HG03457 (cell line): ENCODE measurements at regions not wholly inside any gene's neighbourhood (a gene's known extent, or its start where the extent isn't known, plus 50 kb on each side); places are given as distances from the start of the nearest gene placed in this dataset.

ENCODE experiments used
- ATAC-seq: cut with Tn5 transposase; IDR thresholded peaks from one replicate; pipeline ENCODE4 v1.9.1; 2021; ENCODE audit warnings: moderate number of reproducible peaks; ENCODE audit not compliant: unreplicated experiment

- no peak for ATAC-seq
Observed at GRCh38 chr9:129320575-129321285, 142.7 kb upstream of the IER5L start.

- no peak for ATAC-seq
Observed at GRCh38 chr9:129319938-129320481, 141.9 kb upstream of the IER5L start.

DNA sequence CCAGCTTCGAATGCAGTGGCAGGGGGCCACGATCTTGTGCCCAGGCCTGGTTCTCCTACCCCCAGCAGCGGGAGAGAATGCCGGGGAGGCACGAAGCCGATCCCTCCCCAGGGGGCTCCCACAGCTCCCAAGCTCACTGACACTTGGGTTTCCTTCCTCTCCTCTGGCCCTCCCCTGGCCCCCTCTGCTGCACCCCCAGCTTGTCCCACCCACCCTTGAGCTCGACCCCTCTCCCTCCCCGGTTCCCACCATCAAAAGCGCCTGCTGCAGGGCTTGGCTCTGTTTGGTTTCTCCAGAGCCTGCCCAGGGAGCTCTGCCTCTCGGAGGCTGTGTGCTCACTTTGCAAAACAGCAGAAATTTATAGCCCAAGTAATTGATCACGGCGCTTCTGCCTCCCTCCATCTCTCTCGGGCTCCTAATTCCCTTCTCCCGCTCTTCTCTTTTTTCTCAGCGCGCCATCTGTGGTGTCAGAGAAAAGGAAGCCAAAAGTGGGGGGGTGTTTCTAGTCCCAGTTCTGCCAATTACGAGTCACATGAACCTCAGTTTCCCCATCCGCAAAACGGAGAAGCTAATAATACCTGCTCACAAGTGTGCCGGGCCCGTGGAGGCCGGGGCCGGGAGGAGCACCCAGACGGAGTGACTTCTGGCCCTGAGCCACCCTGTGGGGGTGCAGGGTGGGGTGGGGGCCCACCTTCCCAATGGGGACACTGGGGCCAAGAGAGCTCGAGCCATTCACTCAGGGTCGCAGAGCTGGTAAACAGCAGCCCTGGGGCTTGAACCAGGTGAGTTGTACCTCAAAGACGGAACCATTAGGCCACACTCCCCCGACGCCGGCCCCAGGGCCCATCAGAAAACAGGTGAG is 141.2 kb upstream of the IER5L start:
- ATAC-seq = no peak

- no peak for ATAC-seq
Observed at GRCh38 chr9:129318121-129319075, 140.3 kb upstream of the IER5L start.

GRCh38 chr9:129317179-129318011 is 139.3 kb upstream of the IER5L start:
- no peak for ATAC-seq

GRCh38 chr9:129316281-129317030 is 138.4 kb upstream of the IER5L start:
- ATAC-seq = no peak

DNA sequence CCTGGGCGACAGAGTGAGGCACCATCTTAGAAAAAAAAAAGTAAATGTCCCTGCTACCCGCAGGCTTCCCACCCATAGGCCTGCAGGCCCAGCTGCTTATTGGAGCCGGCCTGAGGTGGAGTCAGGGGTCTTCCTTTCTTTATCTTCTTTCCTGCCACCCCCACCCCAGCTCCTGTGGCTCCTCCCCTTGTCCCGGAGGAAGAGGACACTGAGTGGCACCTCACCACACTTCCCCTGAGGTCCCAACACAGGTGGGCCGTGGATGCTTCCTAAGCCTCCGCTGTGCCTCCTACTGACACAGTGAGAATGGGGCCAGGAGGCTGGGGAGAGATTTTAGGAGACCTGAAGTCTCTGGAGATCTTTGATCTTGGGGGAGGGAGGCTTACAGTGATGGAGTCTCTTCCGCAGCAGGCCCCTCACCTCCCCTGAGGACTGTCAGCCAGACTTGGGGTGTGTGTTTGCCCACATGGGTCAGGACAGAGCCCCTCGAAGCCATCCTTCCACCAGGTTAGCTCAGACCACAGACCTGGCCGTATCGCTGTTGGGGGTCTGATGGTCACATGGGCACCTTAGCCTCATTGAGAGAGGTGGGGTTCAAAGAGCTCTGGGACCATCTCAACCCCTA is 135.4 kb upstream of the IER5L start:
- ATAC-seq = no peak

DNA sequence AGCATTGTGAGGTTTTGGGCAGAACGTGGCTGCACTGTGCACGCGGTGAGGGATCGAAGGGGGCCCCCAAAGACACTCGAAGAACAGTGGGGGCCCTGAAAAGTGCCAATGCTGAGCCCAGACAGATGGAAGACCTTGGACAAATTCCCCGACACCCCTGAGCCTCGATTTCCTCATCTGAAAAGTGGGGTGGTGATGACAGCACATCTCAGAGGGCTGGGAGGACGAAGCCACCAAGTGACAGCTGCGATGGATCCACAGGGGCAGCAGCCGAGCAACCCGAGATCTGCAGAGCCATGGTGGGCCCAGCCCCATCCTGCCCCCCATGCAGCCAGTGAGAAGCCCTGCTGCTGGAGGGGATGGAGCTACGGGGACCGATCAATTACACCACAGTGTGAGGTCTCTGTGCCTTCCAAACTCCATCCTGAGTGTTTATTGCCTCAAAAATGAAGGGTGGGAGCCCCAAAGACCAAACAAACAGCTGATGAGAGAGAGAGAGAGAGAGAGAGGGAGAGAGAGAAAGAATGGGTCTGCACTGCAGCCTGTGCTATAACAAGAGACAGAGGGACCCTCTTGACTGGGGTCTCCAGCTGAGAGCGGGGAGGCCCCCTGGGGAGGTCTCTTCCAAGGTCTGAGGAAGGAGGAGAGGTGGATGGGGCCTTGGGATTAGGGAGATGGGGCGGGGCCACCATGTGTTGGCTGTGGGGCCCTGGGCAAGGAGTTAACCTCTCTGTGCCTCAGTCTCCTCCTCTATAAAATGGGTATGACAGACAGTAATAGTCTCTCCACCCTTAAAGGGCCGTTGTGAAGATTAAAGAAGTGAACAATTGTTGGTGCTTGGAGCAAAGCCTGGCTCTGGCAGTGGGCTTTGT is 134.4 kb upstream of the IER5L start:
- no peak for ATAC-seq

GRCh38 chr9:129311643-129312042 is 133.6 kb upstream of the IER5L start:
- ATAC-seq = no peak

- no peak for ATAC-seq
Observed at GRCh38 chr9:129310666-129311350, 132.7 kb upstream of the IER5L start.

GRCh38 chr9:129309906-129310305 is 131.8 kb upstream of the IER5L start:
- ATAC-seq = no peak

GRCh38 chr9:129309041-129309430 is 131.0 kb upstream of the IER5L start:
- ATAC-seq = no peak

DNA sequence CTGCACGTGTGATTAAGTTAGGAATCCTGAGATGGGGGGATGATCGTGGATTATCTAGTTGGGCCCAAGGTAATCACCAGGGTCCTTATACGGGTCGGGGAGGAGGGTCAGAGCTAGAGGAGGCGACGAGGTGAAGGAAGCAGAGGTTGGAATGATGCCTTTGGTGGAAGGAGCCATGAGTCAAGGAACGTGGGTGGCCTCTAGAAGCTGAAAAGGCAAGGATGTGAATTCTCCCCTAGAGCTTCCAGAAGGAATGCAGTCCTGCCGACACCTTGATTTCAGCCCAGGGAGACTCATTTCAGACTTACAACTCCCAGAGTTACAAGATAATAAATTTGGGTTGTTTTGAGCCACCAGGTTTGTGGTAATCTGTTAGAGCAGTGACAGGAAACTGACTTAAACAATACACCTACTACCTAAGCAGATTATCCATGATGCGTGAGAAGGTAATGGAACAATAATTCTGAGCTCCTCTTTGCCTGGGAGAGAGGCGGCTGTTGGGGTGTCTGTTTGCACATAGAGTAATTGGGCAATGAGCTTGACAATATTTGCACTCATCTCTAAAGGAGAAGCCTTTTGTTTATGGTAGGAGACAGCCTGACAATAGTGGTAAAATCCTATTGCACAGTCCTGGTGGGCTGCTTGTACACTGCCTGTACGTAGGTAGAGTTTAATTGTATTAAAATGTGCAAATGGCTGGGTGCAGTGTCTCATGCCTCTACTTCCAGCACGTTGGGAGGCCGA is 129.3 kb upstream of the IER5L start:
- no peak for ATAC-seq

- ATAC-seq = no peak
Observed at GRCh38 chr9:129306318-129306973, 128.4 kb upstream of the IER5L start.

DNA sequence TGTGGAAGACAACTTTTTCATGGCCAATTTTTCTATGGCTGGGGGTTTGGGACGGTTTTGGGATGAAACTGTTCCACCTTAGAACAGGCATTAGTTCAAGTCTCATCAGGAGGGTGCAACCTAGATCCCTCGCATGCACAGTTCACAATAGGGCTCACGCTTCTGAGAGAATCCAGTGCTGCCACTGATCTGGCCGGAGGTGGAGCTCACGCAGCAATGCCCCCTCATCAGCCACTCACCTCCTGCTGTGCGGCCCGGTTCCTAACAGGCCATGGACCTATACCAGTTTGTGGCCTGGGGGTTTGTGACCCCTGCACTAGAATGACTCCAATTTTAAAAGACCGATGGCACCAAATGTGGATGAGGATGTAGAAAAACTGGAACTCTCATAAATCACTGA is 127.2 kb upstream of the IER5L start:
- ATAC-seq = no peak

- no peak for ATAC-seq
Observed at GRCh38 chr9:129301941-129302340, 123.9 kb upstream of the IER5L start.
